ENCODE measurements at regions not wholly inside any gene's neighbourhood (a gene's known extent, or its start where the extent isn't known, plus 50 kb on each side); places are given as distances from the start of the nearest gene placed in this dataset.
A peak's percentile ranks its signal among the peaks of the same experiment; 100 is the strongest.

- H3K27me3 Mint-ChIP-seq = peaks cover 33% of the 10 kb centered on the region
- TF ChIP-seq, protein P1, sequence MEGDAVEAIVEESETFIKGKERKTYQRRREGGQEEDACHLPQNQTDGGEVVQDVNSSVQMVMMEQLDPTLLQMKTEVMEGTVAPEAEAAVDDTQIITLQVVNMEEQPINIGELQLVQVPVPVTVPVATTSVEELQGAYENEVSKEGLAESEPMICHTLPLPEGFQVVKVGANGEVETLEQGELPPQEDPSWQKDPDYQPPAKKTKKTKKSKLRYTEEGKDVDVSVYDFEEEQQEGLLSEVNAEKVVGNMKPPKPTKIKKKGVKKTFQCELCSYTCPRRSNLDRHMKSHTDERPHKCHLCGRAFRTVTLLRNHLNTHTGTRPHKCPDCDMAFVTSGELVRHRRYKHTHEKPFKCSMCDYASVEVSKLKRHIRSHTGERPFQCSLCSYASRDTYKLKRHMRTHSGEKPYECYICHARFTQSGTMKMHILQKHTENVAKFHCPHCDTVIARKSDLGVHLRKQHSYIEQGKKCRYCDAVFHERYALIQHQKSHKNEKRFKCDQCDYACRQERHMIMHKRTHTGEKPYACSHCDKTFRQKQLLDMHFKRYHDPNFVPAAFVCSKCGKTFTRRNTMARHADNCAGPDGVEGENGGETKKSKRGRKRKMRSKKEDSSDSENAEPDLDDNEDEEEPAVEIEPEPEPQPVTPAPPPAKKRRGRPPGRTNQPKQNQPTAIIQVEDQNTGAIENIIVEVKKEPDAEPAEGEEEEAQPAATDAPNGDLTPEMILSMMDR (conservative IDR thresholded peaks at IDR 0.05) = no peak
- DNase-seq (ENCODE audit: extremely low spot score, unreplicated experiment) = no peak
- H3K4me3 Mint-ChIP-seq = no peak overlapping the region
- no peak overlapping the region for H3K27ac Mint-ChIP-seq
- H3K9me3 Mint-ChIP-seq = no peaks in the 10 kb centered on the region
- no peaks in the 10 kb centered on the region for H3K36me3 Mint-ChIP-seq
- H3K4me1 Mint-ChIP-seq (ENCODE audit: unreplicated experiment) = peaks cover 5% of the 10 kb centered on the region
These were observed 124.3 kb upstream of the TOP3B start for GRCh38 chr22:22106855-22107254.

DNA sequence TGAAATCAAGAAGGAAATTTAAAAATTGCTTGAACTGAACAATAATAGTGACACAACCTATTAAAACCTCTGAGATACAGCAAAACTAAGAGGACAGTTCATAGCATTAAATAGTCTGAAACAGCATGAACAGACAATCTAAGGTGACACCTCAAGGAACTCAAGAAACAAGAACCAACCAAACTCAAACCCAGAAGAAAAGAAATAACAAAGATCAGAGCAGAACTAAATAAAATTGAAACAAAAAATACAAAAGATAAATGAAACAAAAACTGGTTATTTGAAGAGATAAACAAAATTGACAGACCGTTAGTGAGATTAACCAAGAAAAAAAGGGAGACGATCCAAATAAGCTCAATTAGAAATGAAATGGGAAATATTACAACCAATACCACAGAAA, 122.8 kb upstream of the TOP3B start:
- Mint-ChIP-seq H3K27ac (no peak overlapping the region), H3K4me3 (no peak overlapping the region), H3K4me1 (ENCODE audit: unreplicated experiment) (no peaks in the 10 kb centered on the region), H3K27me3 (peaks cover 33% of the 10 kb centered on the region), H3K36me3 (no peaks in the 10 kb centered on the region), H3K9me3 (no peaks in the 10 kb centered on the region)
- no peak for DNase-seq (ENCODE audit: extremely low spot score, unreplicated experiment)
- TF ChIP-seq, protein P1 (conservative IDR thresholded peaks at IDR 0.05) = no peak

DNA sequence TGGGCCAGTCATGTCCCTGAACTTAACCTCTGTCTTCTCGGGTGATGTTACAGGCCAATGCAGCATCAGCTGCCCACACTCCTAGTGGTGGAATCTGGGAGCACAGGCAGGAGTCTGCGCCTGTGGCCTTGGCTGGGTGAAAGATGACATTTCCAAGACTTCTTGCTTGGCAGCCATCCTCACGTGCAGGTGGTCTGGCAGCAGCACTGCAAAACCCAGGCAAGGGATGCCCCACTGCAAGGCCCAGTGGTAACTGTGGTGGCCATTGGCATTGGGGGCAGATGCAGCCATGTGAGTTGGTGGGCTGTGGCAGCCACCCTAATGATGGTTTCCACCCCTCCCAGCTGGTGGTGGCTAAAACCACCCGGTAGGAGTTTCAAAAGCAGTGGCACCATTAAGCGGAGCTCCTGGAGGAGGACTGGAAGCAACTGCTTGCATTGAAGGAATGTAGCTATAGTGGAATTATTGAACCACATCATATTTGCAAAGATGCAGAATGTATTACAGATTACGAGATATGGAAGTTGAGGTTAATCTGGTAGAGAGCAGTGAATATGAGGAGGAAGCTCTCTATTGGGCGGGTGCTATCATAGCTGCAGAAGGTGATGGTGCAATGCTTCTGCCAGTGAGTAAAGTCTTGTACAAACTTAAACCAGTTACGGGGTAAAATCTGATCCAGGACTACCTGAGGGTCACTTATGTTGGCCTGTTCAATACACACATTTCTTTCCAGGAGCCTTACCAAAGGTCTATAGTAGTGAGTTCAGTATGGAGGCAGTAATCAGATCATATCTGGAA, 120.7 kb upstream of the TOP3B start:
- no peak for DNase-seq (ENCODE audit: extremely low spot score, unreplicated experiment)
- Mint-ChIP-seq H3K9me3 (no peaks in the 10 kb centered on the region), H3K27ac (no peak overlapping the region), H3K4me3 (no peak overlapping the region), H3K27me3 (peaks cover 49% of the 10 kb centered on the region), H3K4me1 (ENCODE audit: unreplicated experiment) (no peaks in the 10 kb centered on the region), H3K36me3 (no peaks in the 10 kb centered on the region)
- TF ChIP-seq, protein P1 (conservative IDR thresholded peaks at IDR 0.05) = peak; percentile 71

GRCh38 chr22:22099833-22100812, 117.5 kb upstream of the TOP3B start:
- no peak for DNase-seq (ENCODE audit: extremely low spot score, unreplicated experiment)
- Mint-ChIP-seq H3K9me3 (no peaks in the 10 kb centered on the region), H3K36me3 (no peaks in the 10 kb centered on the region), H3K4me1 (ENCODE audit: unreplicated experiment) (no peaks in the 10 kb centered on the region), H3K27ac (no peak overlapping the region), H3K4me3 (no peak overlapping the region), H3K27me3 (peaks cover 64% of the 10 kb centered on the region)
- TF ChIP-seq, protein P1 (conservative IDR thresholded peaks at IDR 0.05) = peak; percentile 40

DNA sequence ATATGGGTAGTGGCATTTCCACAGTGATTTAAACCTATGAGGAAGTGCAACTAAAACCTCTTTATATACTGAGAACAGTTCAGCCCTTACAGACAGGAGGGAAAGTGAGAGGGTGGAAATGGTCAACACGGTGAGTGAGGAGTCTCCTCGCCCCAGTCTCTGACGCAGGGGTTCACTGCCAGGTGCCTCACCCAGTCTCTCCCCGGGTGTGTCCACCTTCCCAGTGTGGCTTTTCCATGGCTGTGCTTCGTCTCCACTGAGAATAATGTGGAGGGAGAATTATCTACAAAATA, 116.6 kb upstream of the TOP3B start:
- H3K36me3 Mint-ChIP-seq = no peaks in the 10 kb centered on the region
- no peaks in the 10 kb centered on the region for H3K4me1 Mint-ChIP-seq (ENCODE audit: unreplicated experiment)
- no peaks in the 10 kb centered on the region for H3K9me3 Mint-ChIP-seq
- DNase-seq (ENCODE audit: extremely low spot score, unreplicated experiment) = no peak
- peaks cover 74% of the 10 kb centered on the region for H3K27me3 Mint-ChIP-seq
- H3K4me3 Mint-ChIP-seq = no peak overlapping the region
- TF ChIP-seq, protein P1 (conservative IDR thresholded peaks at IDR 0.05) = no peak
- no peak overlapping the region for H3K27ac Mint-ChIP-seq

All from type B pancreatic cell (in vitro differentiated cells).